AG09319 (cell line): ENCODE measurements at regions not wholly inside any gene's neighbourhood (a gene's known extent, or its start where the extent isn't known, plus 50 kb on each side); places are given as distances from the start of the nearest gene placed in this dataset.

Source experiments
- DNase-seq: peaks from one replicate; pipeline ENCODE4 v3.0.0-alpha.2; 2010; ENCODE audit warnings: low read depth; ENCODE audit errors: extremely low read depth
- CTCF ChIP-seq: IDR thresholded peaks from 2 replicates; pipeline ENCODE4 v1.5.1; 2011; ENCODE audit warnings: low read depth, mild to moderate bottlenecking, inconsistent platforms, low read length, moderate library complexity

- no peak for DNase-seq
- TF ChIP-seq CTCF: no peak
Measured at GRCh38 chr9:14533867-14534640, 159.2 kb downstream of the ZDHHC21 start.

DNA sequence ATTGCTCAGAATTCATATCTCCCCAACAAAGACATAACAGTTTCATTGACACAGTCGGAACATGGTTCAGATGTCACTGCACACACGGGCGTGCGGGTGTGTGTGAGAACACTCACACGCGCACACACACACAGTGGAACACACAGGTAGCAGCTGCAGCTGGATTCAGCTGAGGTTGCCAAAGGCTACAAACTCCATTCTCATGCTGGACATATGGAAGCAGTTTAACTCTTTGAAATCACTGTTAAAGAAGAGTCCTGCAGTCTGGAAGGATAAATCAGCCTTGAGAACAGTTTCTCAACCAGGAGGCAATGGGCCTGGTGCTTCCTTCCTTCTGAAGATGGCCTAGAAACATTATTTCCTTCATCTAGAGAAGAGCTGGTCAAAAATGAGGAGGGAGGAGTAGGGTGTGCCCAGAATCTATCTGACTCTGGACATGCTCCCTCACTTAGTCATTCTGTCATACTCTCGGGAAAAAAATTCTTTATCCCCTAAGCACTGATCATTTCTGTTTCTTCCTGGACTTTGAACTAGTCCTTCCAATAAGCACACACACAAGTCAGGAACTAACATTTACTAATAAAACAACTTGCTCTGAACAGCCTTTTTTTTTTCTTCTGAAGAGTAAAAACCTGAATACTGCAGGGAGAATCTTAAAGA, 160.6 kb downstream of the ZDHHC21 start:
- no peak for DNase-seq
- TF ChIP-seq CTCF: no peak

- DNase-seq: no peak
- TF ChIP-seq CTCF: no peak
Measured at GRCh38 chr9:14531341-14532269, 161.6 kb downstream of the ZDHHC21 start.

DNA sequence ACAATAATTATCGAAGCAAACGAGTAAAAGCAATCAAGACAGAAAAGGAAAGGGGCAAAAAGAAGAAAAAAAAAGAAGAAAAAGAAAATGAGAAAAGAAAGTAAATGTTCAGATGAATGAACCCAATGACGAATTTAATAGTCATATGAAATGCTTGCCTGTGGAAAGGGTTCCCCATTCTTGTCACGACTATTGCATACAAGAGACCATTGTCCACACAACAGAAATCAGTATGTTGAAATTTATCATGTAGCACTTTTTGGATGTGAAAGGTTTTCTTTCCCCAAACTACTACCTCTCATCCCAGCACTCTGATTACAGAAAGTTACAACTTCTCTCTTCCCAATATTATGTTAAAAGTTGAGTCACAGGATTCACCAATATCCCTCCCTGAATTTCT, 162.4 kb downstream of the ZDHHC21 start:
- no peak for DNase-seq

GRCh38 chr9:14530366-14530765, 162.9 kb downstream of the ZDHHC21 start:
- TF ChIP-seq CTCF: no peak
- DNase-seq: no peak

More for the DNA sequence above, 162.4 kb downstream of the ZDHHC21 start:
- no peak for TF ChIP-seq CTCF

GRCh38 chr9:14529629-14530028, 163.6 kb downstream of the ZDHHC21 start:
- no peak for TF ChIP-seq CTCF
- no peak for DNase-seq
